K562 (cell line): ENCODE measurements at regions not wholly inside any gene's neighbourhood (a gene's known extent, or its start where the extent isn't known, plus 50 kb on each side); places are given as distances from the start of the nearest gene placed in this dataset.

Experiments
- ATAC-seq: fragments of 200-7000 bp; cut with Tn5 transposase; 3 replicates; pipeline ENCODE4 v1.9.1; 2020; ENCODE audit warnings: moderate library complexity
- BruUV-seq: library from RNA; stranded (reverse); fragments of 400-500 nt; replicated peaks from 2 replicates; lab custom pipeline; 2021; lab: Mats Ljungman, UMichigan
- CTCF ChIA-PET: fragments of 300-600 bp; formaldehyde crosslinking; extraction: SDS; loops from one replicate; lab custom pipeline; 2021; ENCODE audit warnings: low intra/inter-chr PET ratio; lab: Yijun Ruan, JAX
- POLR2A ChIA-PET: fragments of 300-600, 350-650 bp; sonication (Branson Sonifier 250); formaldehyde crosslinking; extraction: SDS; loops from one replicate; lab custom pipeline; 2021; ENCODE audit warnings: antibody characterized with exemption, inconsistent platforms; lab: Yijun Ruan, JAX
- DNase-seq, 4 experiments: peaks; one replicate each; pipeline versions ENCODE4 v3.0.0 to v3.0.0-alpha.2; 2011 to 2018; ENCODE audit warnings: low spot score in 3 of 4, mixed read lengths in 3 of 4; ENCODE audit errors: extremely low read depth in 1 of 4
- FAIRE-seq: peaks from 2 replicates; lab custom pipeline; 2011; peaks lifted over from hg19 to GRCh38; lab: Jason Lieb, UNC
- H2AFZ ChIP-seq: 2 replicates; pipeline ENCODE4 v1.6.0; 2011; ENCODE audit warnings: low read depth, low read length, control low read depth, inconsistent platforms
- H3K27ac ChIP-seq: fragments of 200-600 bp; 3 replicates; pipeline ENCODE4 v1.8.0; 2011; ENCODE audit warnings: low read depth, mild to moderate bottlenecking, control low read depth, inconsistent platforms, low read length, moderate library complexity, mixed read lengths; ENCODE audit errors: extremely low read depth
- H3K27me3 ChIP-seq, 2 experiments: fragments of 300-600 bp in 1 of 2; 2 replicates in 1 of 2; 3 replicates in 1 of 2; pipeline versions ENCODE4 v1.6.0 to v1.8.0; 2011; ENCODE audit warnings: inconsistent platforms in 2 of 2, low read length in 2 of 2, mild to moderate bottlenecking in 1 of 2, mixed read lengths in 1 of 2, moderate library complexity in 1 of 2; ENCODE audit not compliant: control insufficient read depth in 2 of 2, insufficient read depth in 2 of 2
- H3K36me3 ChIP-seq: fragments of 300-600 bp; 3 replicates; pipeline ENCODE4 v1.8.0; 2011; ENCODE audit warnings: mild to moderate bottlenecking, low read length, inconsistent platforms; ENCODE audit not compliant: control insufficient read depth, insufficient read depth
- H3K4me1 ChIP-seq, 2 experiments: fragments of 200-600 bp in 1 of 2; replicated peaks in 1 of 2; 2 replicates in 1 of 2; 3 replicates in 1 of 2; pipeline versions ENCODE4 v1.5.1 to v1.8.0; 2011; ENCODE audit warnings: inconsistent platforms in 2 of 2, low read length in 2 of 2, mild to moderate bottlenecking in 1 of 2, mixed read lengths in 1 of 2, moderate library complexity in 1 of 2; ENCODE audit not compliant: control insufficient read depth in 2 of 2, insufficient read depth in 2 of 2
- H3K4me2 ChIP-seq: 2 replicates; pipeline ENCODE4 v1.6.1; 2011; ENCODE audit warnings: low read length, control low read depth, inconsistent platforms, mixed read lengths; ENCODE audit not compliant: insufficient read depth
- H3K4me3 ChIP-seq: fragments of 200-600 bp; sonication (generic), shearing (Covaris generic); 2 replicates; pipeline ENCODE4 v1.5.1; 2016; ENCODE audit warnings: control low read depth, inconsistent platforms
- H3K79me2 ChIP-seq: fragments of 200-600 bp; 3 replicates; pipeline ENCODE4 v1.8.0; 2011; ENCODE audit warnings: low read length, inconsistent platforms; ENCODE audit not compliant: control insufficient read depth, insufficient read depth
- H3K9ac ChIP-seq, 2 experiments: 2 replicates each; pipeline versions ENCODE4 v1.6.0 to v1.6.1; 2011; ENCODE audit warnings: low read depth in 2 of 2, low read length in 2 of 2, control low read depth in 1 of 2, inconsistent platforms in 1 of 2, mild to moderate bottlenecking in 1 of 2, mixed read lengths in 1 of 2; ENCODE audit not compliant: insufficient read depth in 1 of 2
- H3K9me1 ChIP-seq: one replicate; pipeline ENCODE4 v1.6.0; 2011; ENCODE audit warnings: inconsistent platforms, mild to moderate bottlenecking, low read length, moderate library complexity; ENCODE audit not compliant: control insufficient read depth, insufficient read depth
- H3K9me3 ChIP-seq: replicated peaks from 2 replicates; pipeline ENCODE4 v1.5.1; 2011; ENCODE audit warnings: low read depth, low read length, inconsistent platforms; ENCODE audit not compliant: control insufficient read depth, insufficient read depth
- H4K20me1 ChIP-seq: replicated peaks from 2 replicates; pipeline ENCODE4 v1.6.1; 2011; ENCODE audit warnings: low read length, inconsistent platforms, mixed read lengths; ENCODE audit not compliant: control insufficient read depth, insufficient read depth
- BCL6 ChIP-seq: fragments of 250-450 bp; sonication (Bioruptor Pico); IDR thresholded peaks from 2 replicates; pipeline ENCODE4 v1.4.0; 2020
- ELF1 ChIP-seq: fragments of 200-800 bp; sonication (Bioruptor generic); IDR thresholded peaks from 2 replicates; pipeline ENCODE4 v1.6.1; 2016; ENCODE audit warnings: missing genetic modification characterization, missing compliant biosample characterization
- LARP7 ChIP-seq: fragments of 450-650 bp; IDR thresholded peaks from 2 replicates; pipeline ENCODE4 v1.6.1; 2016
- ZNF408 ChIP-seq: fragments of 250-450 bp; sonication (Bioruptor Pico); IDR thresholded peaks from 2 replicates; pipeline ENCODE4 v1.4.0; 2020; ENCODE audit warnings: low read depth, mild to moderate bottlenecking, moderate library complexity
- WGBS: fragments of 100-300 bp; shearing (Covaris generic); methylation state at CpG from one replicate; pipeline ENCODE4 v1.1.6; 2016; ENCODE audit warnings: low coverage, mixed read lengths; ENCODE audit not compliant: insufficient coverage; ENCODE audit errors: missing lambda C conversion rate; 5-methylcytosine and 5-hydroxymethylcytosine counted together
- in situ Hi-C: fragments of 300-500 bp; cut with MboI; formaldehyde crosslinking; loops from 4 replicates; pipeline ENCODE4 v1.15.0; 2018; ENCODE audit warnings: inconsistent platforms, mixed read lengths
- intact Hi-C: fragments of 100-400 bp; cut with micrococcal nuclease; formaldehyde crosslinking; loops from 2 replicates; pipeline ENCODE4 v1.14.2; 2022
- TF ChIP-seq, protein P1 (sequence below): fragments of 250-450 bp; sonication (Bioruptor Pico); IDR thresholded peaks from 2 replicates; pipeline ENCODE4 v1.5.0; 2021
- TF ChIP-seq, protein P2 (sequence below): fragments of 150-350 bp; IDR thresholded peaks from 2 replicates; pipeline ENCODE4 v1.6.1; 2014; ENCODE audit warnings: low read depth, mild to moderate bottlenecking, low read length, borderline replicate concordance

DNA sequence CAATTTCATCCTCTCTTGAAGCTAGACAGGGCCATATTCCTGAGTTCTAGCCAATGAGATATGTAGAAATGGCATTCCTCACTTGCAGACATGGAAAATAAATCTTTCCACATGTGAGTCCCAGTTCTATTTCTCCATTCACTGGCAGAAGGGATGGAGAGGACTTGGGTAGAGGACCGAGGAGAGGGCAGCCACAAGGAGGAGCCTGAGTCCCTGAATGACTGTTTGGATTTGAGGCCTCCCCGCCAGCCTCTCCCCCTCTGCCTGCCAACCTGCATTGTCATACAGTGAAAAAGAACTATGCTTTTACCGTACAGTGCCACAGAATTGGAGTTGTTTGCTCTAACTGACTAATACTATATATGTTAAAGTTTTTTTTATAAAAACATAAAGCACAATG, 583.0 kb upstream of the WWC1 start (continued):
- TF ChIP-seq ZNF408 (CRISPR knock-in tag) (no peak), LARP7 (no peak), BCL6 (no peak)
- TF ChIP-seq, protein P1, sequence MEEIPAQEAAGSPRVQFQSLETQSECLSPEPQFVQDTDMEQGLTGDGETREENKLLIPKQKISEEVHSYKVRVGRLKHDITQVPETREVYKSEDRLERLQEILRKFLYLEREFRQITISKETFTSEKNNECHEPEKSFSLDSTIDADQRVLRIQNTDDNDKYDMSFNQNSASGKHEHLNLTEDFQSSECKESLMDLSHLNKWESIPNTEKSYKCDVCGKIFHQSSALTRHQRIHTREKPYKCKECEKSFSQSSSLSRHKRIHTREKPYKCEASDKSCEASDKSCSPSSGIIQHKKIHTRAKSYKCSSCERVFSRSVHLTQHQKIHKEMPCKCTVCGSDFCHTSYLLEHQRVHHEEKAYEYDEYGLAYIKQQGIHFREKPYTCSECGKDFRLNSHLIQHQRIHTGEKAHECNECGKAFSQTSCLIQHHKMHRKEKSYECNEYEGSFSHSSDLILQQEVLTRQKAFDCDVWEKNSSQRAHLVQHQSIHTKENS (CRISPR knock-in tag) = no peak

DNA sequence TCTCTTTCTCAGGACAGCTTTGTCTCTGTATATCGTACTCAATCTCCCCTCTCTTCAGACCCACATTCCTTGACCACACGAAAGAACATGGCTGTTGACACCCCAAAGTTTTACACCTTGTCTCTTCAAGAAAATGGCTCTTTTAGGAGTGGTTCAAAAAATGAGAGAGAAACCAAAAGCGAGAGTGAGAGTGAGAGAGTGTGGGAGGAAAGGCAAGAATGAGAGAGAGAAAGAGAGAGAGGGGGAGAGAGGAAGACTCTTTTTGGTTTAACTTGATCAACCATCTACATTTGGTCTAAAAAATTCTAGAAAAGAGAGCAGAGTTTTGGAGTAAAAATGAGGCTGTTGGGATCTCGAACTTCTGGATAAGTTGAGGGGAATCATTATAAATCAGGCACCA, 581.8 kb upstream of the WWC1 start:
- intact Hi-C loops = no loop called here
- ChIA-PET CTCF (no interaction called here), POLR2A (no interaction called here)
- Histone ChIP-seq H4K20me1 (no peaks in the 10 kb centered on the region), H3K9ac (no peak overlapping the region), H3K27me3 (no peaks in the 10 kb centered on the region), H2AFZ (no peak overlapping the region), H3K9me3 (no peaks in the 10 kb centered on the region), H3K4me1 (no peaks in the 10 kb centered on the region), H3K79me2 (no peaks in the 10 kb centered on the region), H3K9me1 (no peaks in the 10 kb centered on the region), H3K27ac (no peak overlapping the region), H3K4me2 (no peak overlapping the region), H3K36me3 (no peaks in the 10 kb centered on the region), H3K4me3 (no peak overlapping the region)
- FAIRE-seq (no peak), DNase-seq (no peak), ATAC-seq (no peak)
- TF ChIP-seq ELF1 (tag) = no peak
- TF ChIP-seq, protein P2, sequence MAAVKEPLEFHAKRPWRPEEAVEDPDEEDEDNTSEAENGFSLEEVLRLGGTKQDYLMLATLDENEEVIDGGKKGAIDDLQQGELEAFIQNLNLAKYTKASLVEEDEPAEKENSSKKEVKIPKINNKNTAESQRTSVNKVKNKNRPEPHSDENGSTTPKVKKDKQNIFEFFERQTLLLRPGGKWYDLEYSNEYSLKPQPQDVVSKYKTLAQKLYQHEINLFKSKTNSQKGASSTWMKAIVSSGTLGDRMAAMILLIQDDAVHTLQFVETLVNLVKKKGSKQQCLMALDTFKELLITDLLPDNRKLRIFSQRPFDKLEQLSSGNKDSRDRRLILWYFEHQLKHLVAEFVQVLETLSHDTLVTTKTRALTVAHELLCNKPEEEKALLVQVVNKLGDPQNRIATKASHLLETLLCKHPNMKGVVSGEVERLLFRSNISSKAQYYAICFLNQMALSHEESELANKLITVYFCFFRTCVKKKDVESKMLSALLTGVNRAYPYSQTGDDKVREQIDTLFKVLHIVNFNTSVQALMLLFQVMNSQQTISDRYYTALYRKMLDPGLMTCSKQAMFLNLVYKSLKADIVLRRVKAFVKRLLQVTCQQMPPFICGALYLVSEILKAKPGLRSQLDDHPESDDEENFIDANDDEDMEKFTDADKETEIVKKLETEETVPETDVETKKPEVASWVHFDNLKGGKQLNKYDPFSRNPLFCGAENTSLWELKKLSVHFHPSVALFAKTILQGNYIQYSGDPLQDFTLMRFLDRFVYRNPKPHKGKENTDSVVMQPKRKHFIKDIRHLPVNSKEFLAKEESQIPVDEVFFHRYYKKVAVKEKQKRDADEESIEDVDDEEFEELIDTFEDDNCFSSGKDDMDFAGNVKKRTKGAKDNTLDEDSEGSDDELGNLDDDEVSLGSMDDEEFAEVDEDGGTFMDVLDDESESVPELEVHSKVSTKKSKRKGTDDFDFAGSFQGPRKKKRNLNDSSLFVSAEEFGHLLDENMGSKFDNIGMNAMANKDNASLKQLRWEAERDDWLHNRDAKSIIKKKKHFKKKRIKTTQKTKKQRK = no peak
- in situ Hi-C loops = no loop called here
- 4% methylated on average over 4 of the region's 4 CpGs for WGBS
- no TSS peak for BruUV-seq
